ENCODE measurements at regions not wholly inside any gene's neighbourhood (a gene's known extent, or its start where the extent isn't known, plus 50 kb on each side); places are given as distances from the start of the nearest gene placed in this dataset.

DNA sequence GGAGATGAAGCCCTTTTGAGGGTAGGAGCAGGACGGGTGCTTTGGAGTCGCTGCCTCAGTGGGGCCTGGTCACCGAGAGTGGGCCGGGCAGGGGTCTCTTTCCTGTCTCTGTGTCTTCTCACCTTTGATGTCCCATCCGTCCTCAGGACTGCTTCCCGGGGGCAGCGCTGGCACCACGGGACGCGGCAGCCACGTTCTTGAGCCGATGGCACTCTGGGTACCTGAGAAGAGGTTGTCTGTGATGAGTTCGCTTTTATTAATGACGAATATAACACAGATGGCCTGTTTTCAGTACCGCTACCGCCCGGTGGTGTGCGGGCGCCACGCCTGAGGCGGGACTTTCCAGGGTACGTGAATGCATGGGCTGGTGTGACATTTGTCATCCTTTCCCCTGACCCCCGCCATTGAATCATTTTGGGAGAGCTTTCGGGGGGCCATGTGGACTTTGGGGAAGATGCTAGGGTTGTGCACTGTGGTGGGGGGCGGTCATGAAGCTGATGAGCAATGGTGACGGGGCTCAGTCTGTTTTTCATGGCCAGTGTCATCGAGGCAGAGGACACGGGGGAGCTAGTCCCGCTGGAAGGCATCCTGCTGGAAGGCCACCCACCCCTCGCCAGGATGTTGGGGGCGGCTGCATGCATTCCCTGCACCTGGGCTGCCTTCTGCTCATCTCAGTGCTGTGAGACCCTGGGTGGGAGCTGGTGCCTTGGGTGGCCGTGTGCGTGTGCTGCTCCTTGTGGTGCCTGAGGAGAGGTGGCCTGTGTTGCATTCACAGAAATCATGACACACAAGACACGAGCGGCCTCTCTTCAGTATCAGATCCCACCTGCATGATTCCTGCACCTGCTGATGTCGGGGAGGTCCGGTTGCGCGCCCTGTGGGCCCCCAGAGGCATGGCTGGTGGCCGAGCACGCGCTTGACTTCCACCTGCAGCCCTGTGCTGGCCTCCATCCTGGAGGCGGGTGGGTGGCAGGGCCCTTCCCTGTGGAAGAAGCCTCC, 162.5 kb upstream of the RTL1 start:
- ChIA-PET RAD21 (ENCODE audit: low non-redundant PET in 1 of 2, low total read pairs in 2 of 2, uncharacterized antibody in 2 of 2, unreplicated experiment in 2 of 2) (no interaction called here), CTCF (no interaction called here), POLR2A (no interaction called here)
- Histone ChIP-seq H3K4me1 (ENCODE audit: control insufficient read depth in 1 of 2, insufficient read depth in 2 of 2, low read length in 2 of 2) (no peaks in the 10 kb centered on the region), H2AFZ (ENCODE audit: low read depth, low read length, poor library complexity, severe bottlenecking) (no peak overlapping the region), H3K27ac (ENCODE audit: low read depth, low read length) (no peak overlapping the region), H3K27me3 (ENCODE audit: insufficient read depth, low read length) (no peaks in the 10 kb centered on the region), H3K9me2 (ENCODE audit: insufficient read depth) (no peaks in the 10 kb centered on the region), H3K9ac (ENCODE audit: low read length) (no peak overlapping the region), H3K4me2 (ENCODE audit: low read length) (no peak overlapping the region), H4K20me1 (ENCODE audit: insufficient read depth) (no peaks in the 10 kb centered on the region), H3K4me3 (replicated peaks in 1 of 2; ENCODE audit: low read depth in 1 of 2, low read length in 2 of 2) (no peak overlapping the region), H3K79me2 (ENCODE audit: insufficient read depth, low read length) (no peaks in the 10 kb centered on the region), H3K36me3 (ENCODE audit: control insufficient read depth in 1 of 2, insufficient read depth in 2 of 2, low read length in 2 of 2) (no peaks in the 10 kb centered on the region), H3K9me3 (ENCODE audit: control insufficient read depth in 1 of 2, insufficient read depth in 1 of 2, low read depth in 1 of 2, low read length in 2 of 2) (no peaks in the 10 kb centered on the region)
- no peak for ATAC-seq
- no peak for DNase-seq (ENCODE audit: low read depth, low spot score)
- no TSS peak for BruUV-seq (replicated peaks)
- intact Hi-C loops (cut with micrococcal nuclease): no loop called here
- no peak for TF ChIP-seq CEBPB (IDR thresholded peaks at IDR 0.05; ENCODE audit: low read depth)
- TF ChIP-seq CBX3 (IDR thresholded peaks at IDR 0.05; ENCODE audit: low read depth): no peak
- TF ChIP-seq JUND (IDR thresholded peaks at IDR 0.05): no peak
- TF ChIP-seq SP1 (IDR thresholded peaks at IDR 0.05; ENCODE audit: low read depth): no peak
- no peak for TF ChIP-seq POLR2A (IDR thresholded peaks at IDR 0.05; ENCODE audit: borderline replicate concordance, extremely low read depth, insufficient read depth, insufficient read length)
- TF ChIP-seq, protein P1, sequence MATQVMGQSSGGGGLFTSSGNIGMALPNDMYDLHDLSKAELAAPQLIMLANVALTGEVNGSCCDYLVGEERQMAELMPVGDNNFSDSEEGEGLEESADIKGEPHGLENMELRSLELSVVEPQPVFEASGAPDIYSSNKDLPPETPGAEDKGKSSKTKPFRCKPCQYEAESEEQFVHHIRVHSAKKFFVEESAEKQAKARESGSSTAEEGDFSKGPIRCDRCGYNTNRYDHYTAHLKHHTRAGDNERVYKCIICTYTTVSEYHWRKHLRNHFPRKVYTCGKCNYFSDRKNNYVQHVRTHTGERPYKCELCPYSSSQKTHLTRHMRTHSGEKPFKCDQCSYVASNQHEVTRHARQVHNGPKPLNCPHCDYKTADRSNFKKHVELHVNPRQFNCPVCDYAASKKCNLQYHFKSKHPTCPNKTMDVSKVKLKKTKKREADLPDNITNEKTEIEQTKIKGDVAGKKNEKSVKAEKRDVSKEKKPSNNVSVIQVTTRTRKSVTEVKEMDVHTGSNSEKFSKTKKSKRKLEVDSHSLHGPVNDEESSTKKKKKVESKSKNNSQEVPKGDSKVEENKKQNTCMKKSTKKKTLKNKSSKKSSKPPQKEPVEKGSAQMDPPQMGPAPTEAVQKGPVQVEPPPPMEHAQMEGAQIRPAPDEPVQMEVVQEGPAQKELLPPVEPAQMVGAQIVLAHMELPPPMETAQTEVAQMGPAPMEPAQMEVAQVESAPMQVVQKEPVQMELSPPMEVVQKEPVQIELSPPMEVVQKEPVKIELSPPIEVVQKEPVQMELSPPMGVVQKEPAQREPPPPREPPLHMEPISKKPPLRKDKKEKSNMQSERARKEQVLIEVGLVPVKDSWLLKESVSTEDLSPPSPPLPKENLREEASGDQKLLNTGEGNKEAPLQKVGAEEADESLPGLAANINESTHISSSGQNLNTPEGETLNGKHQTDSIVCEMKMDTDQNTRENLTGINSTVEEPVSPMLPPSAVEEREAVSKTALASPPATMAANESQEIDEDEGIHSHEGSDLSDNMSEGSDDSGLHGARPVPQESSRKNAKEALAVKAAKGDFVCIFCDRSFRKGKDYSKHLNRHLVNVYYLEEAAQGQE (IDR thresholded peaks at IDR 0.05; ENCODE audit: low read depth): no peak
- no peak for TF ChIP-seq ZNF274 (IDR thresholded peaks at IDR 0.05; ENCODE audit: low read depth, low read length)
- TF ChIP-seq TCF7L2 (IDR thresholded peaks at IDR 0.05; ENCODE audit: borderline replicate concordance, extremely low read depth, insufficient read depth, insufficient read length): no peak
- TF ChIP-seq, protein P2, sequence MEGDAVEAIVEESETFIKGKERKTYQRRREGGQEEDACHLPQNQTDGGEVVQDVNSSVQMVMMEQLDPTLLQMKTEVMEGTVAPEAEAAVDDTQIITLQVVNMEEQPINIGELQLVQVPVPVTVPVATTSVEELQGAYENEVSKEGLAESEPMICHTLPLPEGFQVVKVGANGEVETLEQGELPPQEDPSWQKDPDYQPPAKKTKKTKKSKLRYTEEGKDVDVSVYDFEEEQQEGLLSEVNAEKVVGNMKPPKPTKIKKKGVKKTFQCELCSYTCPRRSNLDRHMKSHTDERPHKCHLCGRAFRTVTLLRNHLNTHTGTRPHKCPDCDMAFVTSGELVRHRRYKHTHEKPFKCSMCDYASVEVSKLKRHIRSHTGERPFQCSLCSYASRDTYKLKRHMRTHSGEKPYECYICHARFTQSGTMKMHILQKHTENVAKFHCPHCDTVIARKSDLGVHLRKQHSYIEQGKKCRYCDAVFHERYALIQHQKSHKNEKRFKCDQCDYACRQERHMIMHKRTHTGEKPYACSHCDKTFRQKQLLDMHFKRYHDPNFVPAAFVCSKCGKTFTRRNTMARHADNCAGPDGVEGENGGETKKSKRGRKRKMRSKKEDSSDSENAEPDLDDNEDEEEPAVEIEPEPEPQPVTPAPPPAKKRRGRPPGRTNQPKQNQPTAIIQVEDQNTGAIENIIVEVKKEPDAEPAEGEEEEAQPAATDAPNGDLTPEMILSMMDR (IDR thresholded peaks at IDR 0.05 in 2 of 3, conservative IDR thresholded peaks at IDR 0.05 in 1 of 3; ENCODE audit: borderline replicate concordance in 1 of 3, insufficient read depth in 1 of 3, low read depth in 2 of 3, low read length in 2 of 3): no peak
- no peak for TF ChIP-seq EZH2phosphoT487 (IDR thresholded peaks at IDR 0.05; ENCODE audit: borderline replicate concordance)
- TF ChIP-seq EGR1 (IDR thresholded peaks at IDR 0.05; ENCODE audit: low read depth): no peak
- TF ChIP-seq SRF (IDR thresholded peaks at IDR 0.05; ENCODE audit: low read depth): no peak
- no peak for TF ChIP-seq YY1 (IDR thresholded peaks at IDR 0.05; ENCODE audit: extremely low read depth, insufficient replicate concordance, low read depth, low read length)
- no peak for TF ChIP-seq RAD21 (IDR thresholded peaks at IDR 0.05; ENCODE audit: low read depth)
- TF ChIP-seq, protein P3, sequence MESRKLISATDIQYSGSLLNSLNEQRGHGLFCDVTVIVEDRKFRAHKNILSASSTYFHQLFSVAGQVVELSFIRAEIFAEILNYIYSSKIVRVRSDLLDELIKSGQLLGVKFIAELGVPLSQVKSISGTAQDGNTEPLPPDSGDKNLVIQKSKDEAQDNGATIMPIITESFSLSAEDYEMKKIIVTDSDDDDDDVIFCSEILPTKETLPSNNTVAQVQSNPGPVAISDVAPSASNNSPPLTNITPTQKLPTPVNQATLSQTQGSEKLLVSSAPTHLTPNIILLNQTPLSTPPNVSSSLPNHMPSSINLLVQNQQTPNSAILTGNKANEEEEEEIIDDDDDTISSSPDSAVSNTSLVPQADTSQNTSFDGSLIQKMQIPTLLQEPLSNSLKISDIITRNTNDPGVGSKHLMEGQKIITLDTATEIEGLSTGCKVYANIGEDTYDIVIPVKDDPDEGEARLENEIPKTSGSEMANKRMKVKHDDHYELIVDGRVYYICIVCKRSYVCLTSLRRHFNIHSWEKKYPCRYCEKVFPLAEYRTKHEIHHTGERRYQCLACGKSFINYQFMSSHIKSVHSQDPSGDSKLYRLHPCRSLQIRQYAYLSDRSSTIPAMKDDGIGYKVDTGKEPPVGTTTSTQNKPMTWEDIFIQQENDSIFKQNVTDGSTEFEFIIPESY (IDR thresholded peaks at IDR 0.05; ENCODE audit: extremely low read depth, insufficient replicate concordance, low read length): no peak
- TF ChIP-seq SIN3A (IDR thresholded peaks at IDR 0.05; ENCODE audit: low read depth): no peak
- TF ChIP-seq ZFX (IDR thresholded peaks at IDR 0.05): no peak
- TF ChIP-seq EZH2 (IDR thresholded peaks at IDR 0.05): no peak
